GM23338 (cell line): ENCODE measurements at regions not wholly inside any gene's neighbourhood (a gene's known extent, or its start where the extent isn't known, plus 50 kb on each side); places are given as distances from the start of the nearest gene placed in this dataset.

ENCODE experiments used
- ATAC-seq: fragments of 200-7000 bp; cut with Tn5 transposase; 3 replicates; pipeline ENCODE4 v1.9.1; 2020
- DNase-seq: peaks from one replicate; pipeline ENCODE4 v3.0.0-alpha.2; 2015; ENCODE audit warnings: low spot score
- H2AFZ ChIP-seq: fragments of 200-600 bp; sonication (generic); 2 replicates; pipeline ENCODE4 v1.8.0; 2016; ENCODE audit warnings: antibody characterized with exemption, mild to moderate bottlenecking, moderate library complexity
- H3F3A ChIP-seq: fragments of 200-600 bp; sonication (generic); replicated peaks from 2 replicates; pipeline ENCODE4 v1.8.0; 2017; ENCODE audit warnings: antibody characterized with exemption, mixed run types, low read depth
- H3K27ac ChIP-seq: fragments of 200-600 bp; sonication (generic); 2 replicates; pipeline ENCODE4 v1.6.1; 2016; ENCODE audit warnings: low read depth
- H3K27me3 ChIP-seq: fragments of 200-600 bp; sonication (generic); 2 replicates; pipeline ENCODE4 v1.8.0; 2016; ENCODE audit warnings: mild to moderate bottlenecking, mixed run types, moderate library complexity; ENCODE audit not compliant: insufficient read depth
- H3K36me3 ChIP-seq: fragments of 200-600 bp; sonication (generic); 2 replicates; pipeline ENCODE4 v1.8.0; 2016; ENCODE audit warnings: mild to moderate bottlenecking; ENCODE audit not compliant: insufficient read depth
- H3K4me1 ChIP-seq: fragments of 200-600 bp; sonication (generic); 2 replicates; pipeline ENCODE4 v1.8.0; 2016; ENCODE audit warnings: mild to moderate bottlenecking, moderate library complexity; ENCODE audit not compliant: insufficient read depth
- H3K4me2 ChIP-seq: fragments of 200-600 bp; sonication (generic); 2 replicates; pipeline ENCODE4 v1.7.1; 2017; ENCODE audit warnings: mixed run types
- H3K4me3 ChIP-seq: fragments of 200-600 bp; sonication (generic); 2 replicates; pipeline ENCODE4 v1.6.1; 2016; ENCODE audit warnings: mixed run types
- H3K79me2 ChIP-seq: fragments of 200-600 bp; sonication (generic); replicated peaks from 2 replicates; pipeline ENCODE4 v1.8.0; 2017; ENCODE audit warnings: mild to moderate bottlenecking; ENCODE audit not compliant: insufficient read depth
- H3K9me2 ChIP-seq: fragments of 200-600 bp; sonication (generic); 2 replicates; pipeline ENCODE4 v1.8.0; 2017; ENCODE audit not compliant: insufficient read depth
- H4K20me1 ChIP-seq: fragments of 200-600 bp; sonication (generic); replicated peaks from 2 replicates; pipeline ENCODE4 v1.8.0; 2017; ENCODE audit warnings: mild to moderate bottlenecking; ENCODE audit not compliant: insufficient read depth
- H3K27ac Mint-ChIP-seq: 2 replicates; pipeline ENCODE4 v1.8.0; 2020; ENCODE audit warnings: inconsistent platforms, mild to moderate bottlenecking, moderate library complexity, mixed read lengths
- H3K27me3 Mint-ChIP-seq: 3 replicates; pipeline ENCODE4 v1.8.0; 2022; ENCODE audit warnings: low read depth, mild to moderate bottlenecking, moderate library complexity, mixed read lengths, inconsistent platforms; ENCODE audit not compliant: insufficient read depth, poor library complexity
- H3K36me3 Mint-ChIP-seq: 3 replicates; pipeline ENCODE4 v1.8.0; 2021; ENCODE audit warnings: low read depth, mild to moderate bottlenecking, inconsistent platforms, moderate library complexity, mixed read lengths
- H3K4me1 Mint-ChIP-seq: 3 replicates; pipeline ENCODE4 v1.8.0; 2020; ENCODE audit warnings: mild to moderate bottlenecking, inconsistent platforms, mixed read lengths
- H3K4me3 Mint-ChIP-seq: 3 replicates; pipeline ENCODE4 v1.8.0; 2021; ENCODE audit warnings: moderate library complexity, mild to moderate bottlenecking, inconsistent platforms, mixed read lengths
- H3K9me3 Mint-ChIP-seq: 3 replicates; pipeline ENCODE4 v1.8.0; 2020; ENCODE audit warnings: moderate library complexity, mild to moderate bottlenecking, inconsistent platforms, mixed read lengths
- CREB1 ChIP-seq: fragments of 250-450 bp; sonication (Bioruptor Pico); IDR thresholded peaks from 2 replicates; pipeline ENCODE4 v1.5.0; 2020; ENCODE audit warnings: low read depth, mild to moderate bottlenecking, moderate library complexity
- CTCF ChIP-seq, 2 experiments: fragments of 200-600 bp in 1 of 2; sonication (generic) in 1 of 2; conservative IDR thresholded peaks; 2 replicates each; pipeline versions ENCODE4 v1.5.1 to v1.6.1; 2016 to 2017; ENCODE audit warnings: antibody characterized with exemption in 2 of 2, low read depth in 2 of 2, mild to moderate bottlenecking in 2 of 2, moderate library complexity in 1 of 2
- ETS1 ChIP-seq: IDR thresholded peaks from 2 replicates; pipeline ENCODE4 v1.6.1; 2016; ENCODE audit warnings: antibody characterized with exemption
- EZH2 ChIP-seq: fragments of 200-600 bp; sonication (generic); IDR thresholded peaks from one replicate; pipeline ENCODE4 v1.8.0; 2017; ENCODE audit warnings: antibody characterized with exemption, mild to moderate bottlenecking, low read depth; ENCODE audit not compliant: unreplicated experiment
- EZH2phosphoT487 ChIP-seq: fragments of 200-600 bp; sonication (generic); IDR thresholded peaks from one replicate; pipeline ENCODE4 v1.8.1; 2018; ENCODE audit warnings: antibody characterized with exemption; ENCODE audit not compliant: unreplicated experiment
- JUNB ChIP-seq: IDR thresholded peaks from one replicate; pipeline ENCODE4 v1.6.1; 2016; ENCODE audit warnings: antibody characterized with exemption; ENCODE audit not compliant: unreplicated experiment
- NANOG ChIP-seq: IDR thresholded peaks from 2 replicates; pipeline ENCODE4 v1.6.1; 2016; ENCODE audit warnings: antibody characterized with exemption, borderline replicate concordance
- POLR2AphosphoS5 ChIP-seq: IDR thresholded peaks from 2 replicates; pipeline ENCODE4 v1.6.1; 2016; ENCODE audit warnings: antibody characterized with exemption, low read depth
- REST ChIP-seq: IDR thresholded peaks from one replicate; pipeline ENCODE4 v1.6.1; 2018; ENCODE audit warnings: antibody characterized with exemption; ENCODE audit not compliant: unreplicated experiment
- STAT1 ChIP-seq: IDR thresholded peaks from one replicate; pipeline ENCODE4 v1.6.1; 2016; ENCODE audit warnings: antibody characterized with exemption; ENCODE audit not compliant: unreplicated experiment
- ZNF114 ChIP-seq: fragments of 250-450 bp; sonication (Bioruptor Pico); IDR thresholded peaks from 2 replicates; pipeline ENCODE4 v1.5.0; 2020; ENCODE audit warnings: mild to moderate bottlenecking, moderate library complexity
- ZNF331 ChIP-seq: fragments of 250-450 bp; sonication (Bioruptor Pico); IDR thresholded peaks from 2 replicates; pipeline ENCODE4 v1.5.0; 2020; ENCODE audit warnings: low read depth, mild to moderate bottlenecking, moderate library complexity
- TF ChIP-seq, protein P1 (sequence below): fragments of 250-450 bp; sonication (Bioruptor Pico); IDR thresholded peaks from 2 replicates; pipeline ENCODE4 v1.5.0; 2020; ENCODE audit warnings: mild to moderate bottlenecking, moderate library complexity

DNA sequence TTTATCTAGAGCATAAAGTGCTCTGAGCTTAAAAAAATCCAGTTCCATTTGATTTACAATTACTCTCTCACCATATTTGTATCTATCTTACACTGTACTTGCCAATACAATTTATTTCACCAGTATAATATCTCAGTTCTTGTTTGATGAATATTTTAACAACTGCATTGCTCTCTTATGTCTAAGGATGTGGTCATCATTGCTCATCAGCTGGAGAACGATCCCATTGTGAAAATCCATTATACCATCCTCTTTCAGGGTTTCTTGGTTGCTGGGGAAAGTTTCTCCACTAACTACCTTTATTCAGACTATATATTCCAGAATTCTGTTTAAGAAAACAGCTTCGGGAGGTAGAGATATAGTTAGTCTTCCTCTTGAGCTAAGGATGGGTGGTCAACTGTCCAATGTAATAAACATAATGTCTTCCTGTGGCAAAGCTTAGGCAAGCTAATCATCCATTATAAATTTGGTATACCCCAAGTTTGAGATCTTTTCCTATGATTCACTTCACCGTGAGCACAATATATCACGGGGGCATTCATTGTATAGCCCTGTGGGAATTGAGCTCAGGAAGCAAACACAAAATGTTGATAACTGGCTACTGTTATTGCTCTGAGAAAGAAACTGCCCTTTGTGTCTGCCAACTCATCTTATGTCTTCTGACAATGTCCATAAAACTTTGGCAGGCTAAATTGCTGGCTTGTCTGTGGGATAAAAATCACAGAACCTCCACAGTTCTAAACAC lies 2361.9 kb downstream of the ARAP2 start:
- Histone ChIP-seq H3K27ac (no peak overlapping the region), H3K4me2 (no peak overlapping the region), H4K20me1 (no peaks in the 10 kb centered on the region), H3K4me3 (no peak overlapping the region), H3K79me2 (no peaks in the 10 kb centered on the region), H3K27me3 (no peaks in the 10 kb centered on the region), H3K9me2 (peaks cover 6% of the 10 kb centered on the region; the same call in 1 of the 2 replicates), H3K4me1 (peaks cover 8% of the 10 kb centered on the region; the same call in 1 of the 2 replicates), H3F3A (no peaks in the 10 kb centered on the region), H3K36me3 (no peaks in the 10 kb centered on the region), H2AFZ (peak overlapping the region; percentile 25; the same call in 1 of the 2 replicates)
- ATAC-seq: no peak
- no peaks in the 10 kb centered on the region for H3K27me3 Mint-ChIP-seq
- no peak overlapping the region for H3K4me3 Mint-ChIP-seq
- H3K4me1 Mint-ChIP-seq: peaks cover 10% of the 10 kb centered on the region
- H3K27ac Mint-ChIP-seq: no peak overlapping the region
- TF ChIP-seq NANOG: no peak
- no peak for TF ChIP-seq JUNB
- TF ChIP-seq CREB1 (CRISPR knock-in tag): no peak
- no peak for TF ChIP-seq POLR2AphosphoS5
- TF ChIP-seq EZH2phosphoT487: no peak
- no peak for TF ChIP-seq CTCF (conservative IDR thresholded peaks at IDR 0.05; ENCODE audit: low read depth in 2 of 2)
- no peak for TF ChIP-seq REST
- TF ChIP-seq ZNF114 (CRISPR knock-in tag): no peak
- no peak for TF ChIP-seq EZH2
- TF ChIP-seq ZNF331 (CRISPR knock-in tag): no peak
- no peak for TF ChIP-seq ETS1
- TF ChIP-seq, protein P1, sequence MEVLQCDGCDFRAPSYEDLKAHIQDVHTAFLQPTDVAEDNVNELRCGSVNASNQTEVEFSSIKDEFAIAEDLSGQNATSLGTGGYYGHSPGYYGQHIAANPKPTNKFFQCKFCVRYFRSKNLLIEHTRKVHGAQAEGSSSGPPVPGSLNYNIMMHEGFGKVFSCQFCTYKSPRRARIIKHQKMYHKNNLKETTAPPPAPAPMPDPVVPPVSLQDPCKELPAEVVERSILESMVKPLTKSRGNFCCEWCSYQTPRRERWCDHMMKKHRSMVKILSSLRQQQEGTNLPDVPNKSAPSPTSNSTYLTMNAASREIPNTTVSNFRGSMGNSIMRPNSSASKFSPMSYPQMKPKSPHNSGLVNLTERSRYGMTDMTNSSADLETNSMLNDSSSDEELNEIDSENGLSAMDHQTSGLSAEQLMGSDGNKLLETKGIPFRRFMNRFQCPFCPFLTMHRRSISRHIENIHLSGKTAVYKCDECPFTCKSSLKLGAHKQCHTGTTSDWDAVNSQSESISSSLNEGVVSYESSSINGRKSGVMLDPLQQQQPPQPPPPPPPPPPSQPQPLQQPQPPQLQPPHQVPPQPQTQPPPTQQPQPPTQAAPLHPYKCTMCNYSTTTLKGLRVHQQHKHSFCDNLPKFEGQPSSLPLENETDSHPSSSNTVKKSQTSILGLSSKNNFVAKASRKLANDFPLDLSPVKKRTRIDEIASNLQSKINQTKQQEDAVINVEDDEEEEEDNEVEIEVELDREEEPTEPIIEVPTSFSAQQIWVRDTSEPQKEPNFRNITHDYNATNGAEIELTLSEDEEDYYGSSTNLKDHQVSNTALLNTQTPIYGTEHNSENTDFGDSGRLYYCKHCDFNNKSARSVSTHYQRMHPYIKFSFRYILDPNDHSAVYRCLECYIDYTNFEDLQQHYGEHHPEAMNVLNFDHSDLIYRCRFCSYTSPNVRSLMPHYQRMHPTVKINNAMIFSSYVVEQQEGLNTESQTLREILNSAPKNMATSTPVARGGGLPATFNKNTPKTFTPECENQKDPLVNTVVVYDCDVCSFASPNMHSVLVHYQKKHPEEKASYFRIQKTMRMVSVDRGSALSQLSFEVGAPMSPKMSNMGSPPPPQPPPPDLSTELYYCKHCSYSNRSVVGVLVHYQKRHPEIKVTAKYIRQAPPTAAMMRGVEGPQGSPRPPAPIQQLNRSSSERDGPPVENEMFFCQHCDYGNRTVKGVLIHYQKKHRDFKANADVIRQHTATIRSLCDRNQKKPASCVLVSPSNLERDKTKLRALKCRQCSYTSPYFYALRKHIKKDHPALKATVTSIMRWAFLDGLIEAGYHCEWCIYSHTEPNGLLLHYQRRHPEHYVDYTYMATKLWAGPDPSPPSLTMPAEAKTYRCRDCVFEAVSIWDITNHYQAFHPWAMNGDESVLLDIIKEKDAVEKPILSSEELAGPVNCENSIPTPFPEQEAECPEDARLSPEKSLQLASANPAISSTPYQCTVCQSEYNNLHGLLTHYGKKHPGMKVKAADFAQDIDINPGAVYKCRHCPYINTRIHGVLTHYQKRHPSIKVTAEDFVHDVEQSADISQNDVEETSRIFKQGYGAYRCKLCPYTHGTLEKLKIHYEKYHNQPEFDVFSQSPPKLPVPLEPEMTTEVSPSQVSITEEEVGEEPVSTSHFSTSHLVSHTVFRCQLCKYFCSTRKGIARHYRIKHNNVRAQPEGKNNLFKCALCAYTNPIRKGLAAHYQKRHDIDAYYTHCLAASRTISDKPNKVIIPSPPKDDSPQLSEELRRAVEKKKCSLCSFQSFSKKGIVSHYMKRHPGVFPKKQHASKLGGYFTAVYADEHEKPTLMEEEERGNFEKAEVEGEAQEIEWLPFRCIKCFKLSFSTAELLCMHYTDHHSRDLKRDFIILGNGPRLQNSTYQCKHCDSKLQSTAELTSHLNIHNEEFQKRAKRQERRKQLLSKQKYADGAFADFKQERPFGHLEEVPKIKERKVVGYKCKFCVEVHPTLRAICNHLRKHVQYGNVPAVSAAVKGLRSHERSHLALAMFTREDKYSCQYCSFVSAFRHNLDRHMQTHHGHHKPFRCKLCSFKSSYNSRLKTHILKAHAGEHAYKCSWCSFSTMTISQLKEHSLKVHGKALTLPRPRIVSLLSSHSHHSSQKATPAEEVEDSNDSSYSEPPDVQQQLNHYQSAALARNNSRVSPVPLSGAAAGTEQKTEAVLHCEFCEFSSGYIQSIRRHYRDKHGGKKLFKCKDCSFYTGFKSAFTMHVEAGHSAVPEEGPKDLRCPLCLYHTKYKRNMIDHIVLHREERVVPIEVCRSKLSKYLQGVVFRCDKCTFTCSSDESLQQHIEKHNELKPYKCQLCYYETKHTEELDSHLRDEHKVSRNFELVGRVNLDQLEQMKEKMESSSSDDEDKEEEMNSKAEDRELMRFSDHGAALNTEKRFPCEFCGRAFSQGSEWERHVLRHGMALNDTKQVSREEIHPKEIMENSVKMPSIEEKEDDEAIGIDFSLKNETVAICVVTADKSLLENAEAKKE (CRISPR knock-in tag): no peak
- no peak for TF ChIP-seq STAT1
- DNase-seq: no peak
- H3K9me3 Mint-ChIP-seq: no peaks in the 10 kb centered on the region
- H3K36me3 Mint-ChIP-seq: no peaks in the 10 kb centered on the region; the same call in 2 of the 3 replicates
